Esophagus squamous epithelium (tissue), 4 donors: ENCODE measurements at regions not wholly inside any gene's neighbourhood (a gene's known extent, or its start where the extent isn't known, plus 50 kb on each side); places are given as distances from the start of the nearest gene placed in this dataset.

Experiments
- POLR2A ChIP-seq, 4 donors: fragments of 450-650 bp; IDR thresholded peaks; one replicate each; pipeline ENCODE4 v1.6.1; 2017; ENCODE audit warnings: antibody characterized with exemption in 4 of 4, mild to moderate bottlenecking in 4 of 4, moderate library complexity in 3 of 4
- TF ChIP-seq, protein P1 (sequence below), 6 experiments: fragments of 450-650 bp in 4 of 6; fragments of 200-600 bp in 2 of 6; sonication (generic) in 2 of 6; IDR thresholded peaks; one replicate each; pipeline ENCODE4 v1.5.1; 2016 to 2019; ENCODE audit warnings: antibody characterized with exemption in 6 of 6, mild to moderate bottlenecking in 4 of 6, moderate library complexity in 4 of 6

DNA sequence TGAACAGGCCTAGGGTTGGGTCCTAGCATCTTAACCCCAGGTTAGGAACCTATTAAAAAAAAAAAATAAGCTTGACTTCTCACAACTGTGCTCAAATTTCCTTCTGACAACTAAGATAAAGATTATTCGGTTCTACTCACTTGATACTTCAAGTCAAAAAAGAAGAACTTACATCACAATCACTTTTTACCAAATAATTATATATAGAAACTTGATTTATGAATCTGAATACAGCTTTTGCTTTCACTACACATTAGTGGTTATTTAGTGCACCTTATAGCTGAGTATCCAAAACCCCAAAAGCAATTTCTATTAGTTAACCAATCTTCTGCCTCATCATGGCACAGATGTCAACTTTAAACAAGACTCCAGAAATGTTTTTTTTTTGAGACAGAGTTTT lies 119.0 kb upstream of the DST start:
- TF ChIP-seq, protein P1, sequence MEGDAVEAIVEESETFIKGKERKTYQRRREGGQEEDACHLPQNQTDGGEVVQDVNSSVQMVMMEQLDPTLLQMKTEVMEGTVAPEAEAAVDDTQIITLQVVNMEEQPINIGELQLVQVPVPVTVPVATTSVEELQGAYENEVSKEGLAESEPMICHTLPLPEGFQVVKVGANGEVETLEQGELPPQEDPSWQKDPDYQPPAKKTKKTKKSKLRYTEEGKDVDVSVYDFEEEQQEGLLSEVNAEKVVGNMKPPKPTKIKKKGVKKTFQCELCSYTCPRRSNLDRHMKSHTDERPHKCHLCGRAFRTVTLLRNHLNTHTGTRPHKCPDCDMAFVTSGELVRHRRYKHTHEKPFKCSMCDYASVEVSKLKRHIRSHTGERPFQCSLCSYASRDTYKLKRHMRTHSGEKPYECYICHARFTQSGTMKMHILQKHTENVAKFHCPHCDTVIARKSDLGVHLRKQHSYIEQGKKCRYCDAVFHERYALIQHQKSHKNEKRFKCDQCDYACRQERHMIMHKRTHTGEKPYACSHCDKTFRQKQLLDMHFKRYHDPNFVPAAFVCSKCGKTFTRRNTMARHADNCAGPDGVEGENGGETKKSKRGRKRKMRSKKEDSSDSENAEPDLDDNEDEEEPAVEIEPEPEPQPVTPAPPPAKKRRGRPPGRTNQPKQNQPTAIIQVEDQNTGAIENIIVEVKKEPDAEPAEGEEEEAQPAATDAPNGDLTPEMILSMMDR (IDR thresholded peaks at IDR 0.05) = no peak
- TF ChIP-seq POLR2A (IDR thresholded peaks at IDR 0.05) = no peak
